HFFc6 (cell line): ENCODE measurements at regions not wholly inside any gene's neighbourhood (a gene's known extent, or its start where the extent isn't known, plus 50 kb on each side); places are given as distances from the start of the nearest gene placed in this dataset.

Experiments
- DNase-seq: peaks from one replicate; pipeline ENCODE4 v3.0.0-alpha.2; 2018
- H3K27ac Mint-ChIP-seq: 2 replicates; pipeline ENCODE4 v1.8.0; 2020; ENCODE audit warnings: mild to moderate bottlenecking, mixed read lengths
- H3K27me3 Mint-ChIP-seq: 2 replicates; pipeline ENCODE4 v1.8.0; 2021; ENCODE audit warnings: mild to moderate bottlenecking, moderate library complexity, mixed read lengths; ENCODE audit not compliant: insufficient read depth
- H3K36me3 Mint-ChIP-seq: 2 replicates; pipeline ENCODE4 v1.8.0; 2021; ENCODE audit warnings: low read depth, mixed read lengths
- H3K4me1 Mint-ChIP-seq: 2 replicates; pipeline ENCODE4 v1.8.0; 2020; ENCODE audit warnings: low read depth, mixed read lengths
- H3K4me3 Mint-ChIP-seq: 2 replicates; pipeline ENCODE4 v1.8.0; 2020; ENCODE audit warnings: mild to moderate bottlenecking, moderate library complexity, mixed read lengths
- H3K9me3 Mint-ChIP-seq: 2 replicates; pipeline ENCODE4 v1.8.0; 2020; ENCODE audit warnings: mild to moderate bottlenecking, mixed read lengths
- CTCF ChIP-seq: fragments of 200-600 bp; sonication (generic); IDR thresholded peaks from 2 replicates; pipeline ENCODE4 v1.5.0; 2021; ENCODE audit warnings: antibody characterized with exemption, mild to moderate bottlenecking

GRCh38 chr12:74892057-74892633 lies 317.5 kb downstream of the KCNC2 start:
- no peaks in the 10 kb centered on the region for H3K9me3 Mint-ChIP-seq
- peaks cover 49% of the 10 kb centered on the region for H3K4me1 Mint-ChIP-seq
- no peak for TF ChIP-seq CTCF
- H3K27ac Mint-ChIP-seq = no peak overlapping the region
- H3K27me3 Mint-ChIP-seq = no peaks in the 10 kb centered on the region
- DNase-seq = no peak
- H3K4me3 Mint-ChIP-seq = no peak overlapping the region
- 0 out of 2 replicates have a peak, but pooled peaks cover 3% of the 10 kb centered on the region for H3K36me3 Mint-ChIP-seq

GRCh38 chr12:74896186-74896585 lies 313.5 kb downstream of the KCNC2 start:
- H3K27me3 Mint-ChIP-seq = no peaks in the 10 kb centered on the region
- H3K9me3 Mint-ChIP-seq = no peaks in the 10 kb centered on the region
- H3K36me3 Mint-ChIP-seq = no peaks in the 10 kb centered on the region

GRCh38 chr12:74897425-74898211 lies 312.0 kb downstream of the KCNC2 start:
- no peak overlapping the region for H3K4me3 Mint-ChIP-seq
- DNase-seq = no peak
- H3K36me3 Mint-ChIP-seq = no peaks in the 10 kb centered on the region
- H3K9me3 Mint-ChIP-seq = no peaks in the 10 kb centered on the region
- no peak for TF ChIP-seq CTCF
- H3K4me1 Mint-ChIP-seq = peaks cover 36% of the 10 kb centered on the region
- no peaks in the 10 kb centered on the region for H3K27me3 Mint-ChIP-seq
- H3K27ac Mint-ChIP-seq = no peak overlapping the region

More at GRCh38 chr12:74896186-74896585, 313.5 kb downstream of the KCNC2 start:
- H3K4me3 Mint-ChIP-seq = no peak overlapping the region
- H3K4me1 Mint-ChIP-seq = peaks cover 38% of the 10 kb centered on the region
- H3K27ac Mint-ChIP-seq = no peak overlapping the region
- no peak for TF ChIP-seq CTCF
- DNase-seq = no peak

GRCh38 chr12:74899031-74899829 lies 310.4 kb downstream of the KCNC2 start:
- H3K27ac Mint-ChIP-seq = no peak overlapping the region
- H3K36me3 Mint-ChIP-seq = no peaks in the 10 kb centered on the region
- no peaks in the 10 kb centered on the region for H3K9me3 Mint-ChIP-seq
- no peak overlapping the region for H3K4me3 Mint-ChIP-seq
- no peak for DNase-seq
- H3K27me3 Mint-ChIP-seq = no peaks in the 10 kb centered on the region
- peaks cover 32% of the 10 kb centered on the region for H3K4me1 Mint-ChIP-seq
- TF ChIP-seq CTCF = no peak

GRCh38 chr12:74900232-74900631 lies 309.4 kb downstream of the KCNC2 start:
- Mint-ChIP-seq H3K36me3 (no peaks in the 10 kb centered on the region), H3K9me3 (no peaks in the 10 kb centered on the region), H3K27me3 (no peaks in the 10 kb centered on the region), H3K4me3 (no peak overlapping the region), H3K27ac (no peak overlapping the region), H3K4me1 (peaks cover 32% of the 10 kb centered on the region)
- TF ChIP-seq CTCF = no peak
- no peak for DNase-seq
